ENCODE measurements at regions not wholly inside any gene's neighbourhood (a gene's known extent, or its start where the extent isn't known, plus 50 kb on each side); places are given as distances from the start of the nearest gene placed in this dataset.

- TF ChIP-seq POLR2A (IDR thresholded peaks at IDR 0.05), result no peak
- no peak for TF ChIP-seq CTCF (IDR thresholded peaks at IDR 0.05 in 4 of 5, conservative IDR thresholded peaks at IDR 0.05 in 1 of 5)
These were observed 88.5 kb upstream of the XIST start for GRCh38 chrX:73940893-73941470.
